ENCODE measurements at regions not wholly inside any gene's neighbourhood (a gene's known extent, or its start where the extent isn't known, plus 50 kb on each side); places are given as distances from the start of the nearest gene placed in this dataset.

- FAIRE-seq (no peak), DNase-seq (ENCODE audit: insufficient read length, low spot score) (no peak)
- TF ChIP-seq POLR2A (IDR thresholded peaks at IDR 0.05; ENCODE audit: low read depth, low read length) = no peak
These were observed 149.6 kb downstream of the CRYBB2 start for GRCh38 chr22:25369041-25369440.

DNA sequence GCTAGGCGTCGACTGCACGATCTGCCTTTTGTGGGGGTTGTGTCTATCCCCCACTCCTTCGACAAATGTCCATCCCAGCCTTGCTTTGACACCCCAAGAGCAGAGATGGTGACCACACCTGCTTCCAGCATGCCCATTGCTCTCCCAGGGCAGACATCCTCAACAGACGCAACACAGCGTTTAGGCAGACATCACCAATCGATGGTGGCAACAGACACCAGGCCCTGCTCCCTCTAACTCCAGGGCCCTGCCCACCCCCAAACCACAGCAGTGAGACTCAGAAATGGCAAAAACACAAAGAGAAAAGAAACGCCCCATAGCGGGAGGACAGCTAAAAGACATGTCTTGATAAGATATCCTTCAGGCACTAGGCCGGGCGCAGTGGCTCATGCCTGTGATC, 150.9 kb downstream of the CRYBB2 start:
- DNase-seq (ENCODE audit: insufficient read length, low spot score) (no peak), FAIRE-seq (no peak)
- TF ChIP-seq POLR2A (IDR thresholded peaks at IDR 0.05; ENCODE audit: low read depth, low read length) = no peak

DNA sequence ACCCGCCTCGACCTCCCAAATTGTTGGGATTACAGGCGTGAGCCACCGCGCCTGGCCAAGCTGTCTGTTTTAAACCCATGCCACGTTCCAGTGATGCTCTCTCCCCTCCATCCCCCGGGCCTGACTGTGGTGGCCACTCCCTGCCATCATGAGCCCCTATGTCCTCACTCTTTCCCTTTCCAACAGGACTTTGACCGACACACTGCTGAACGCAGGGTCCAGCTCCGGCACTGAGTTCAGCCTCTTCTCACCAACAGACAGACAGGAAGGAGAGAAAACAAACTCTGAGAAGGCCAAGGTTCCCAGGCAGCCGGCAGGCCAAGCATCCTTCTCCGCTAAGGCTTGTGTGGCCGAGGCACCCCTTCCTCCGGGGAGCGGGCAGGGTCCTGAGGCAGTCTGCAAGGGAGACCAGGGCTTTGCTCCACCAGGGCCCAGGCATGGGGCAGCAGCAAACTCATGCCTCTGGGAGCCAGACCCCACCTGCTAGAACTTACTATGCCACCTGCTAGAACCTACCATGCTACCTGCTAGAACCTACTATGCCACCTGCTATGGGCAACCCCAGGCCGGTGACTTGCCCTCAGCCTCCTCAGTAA, 152.7 kb downstream of the CRYBB2 start:
- FAIRE-seq (no peak), DNase-seq (ENCODE audit: insufficient read length, low spot score) (no peak)
- no peak for TF ChIP-seq POLR2A (IDR thresholded peaks at IDR 0.05; ENCODE audit: low read depth, low read length)

DNA sequence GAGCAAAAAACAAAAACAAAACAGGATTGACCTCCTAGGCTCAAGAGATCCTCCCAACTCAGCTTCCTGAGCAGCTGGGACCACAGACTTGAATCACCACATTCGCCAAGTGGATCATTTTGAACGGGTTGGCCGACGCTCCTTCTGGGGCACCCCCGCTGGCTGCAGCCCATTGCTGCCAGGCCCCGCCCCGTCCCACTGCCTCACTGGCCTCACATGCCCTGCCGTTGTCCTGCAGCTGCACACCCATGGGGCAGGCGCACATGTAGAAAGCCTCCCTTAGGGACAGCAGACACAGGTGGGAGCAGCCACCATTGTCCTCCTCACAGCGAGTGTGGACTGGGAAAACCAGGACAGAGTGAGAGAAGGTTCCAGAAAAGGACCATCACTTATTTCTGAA, 154.5 kb downstream of the CRYBB2 start:
- DNase-seq (ENCODE audit: insufficient read length, low spot score) (no peak), FAIRE-seq (no peak)
- TF ChIP-seq POLR2A (IDR thresholded peaks at IDR 0.05; ENCODE audit: low read depth, low read length) = no peak

DNA sequence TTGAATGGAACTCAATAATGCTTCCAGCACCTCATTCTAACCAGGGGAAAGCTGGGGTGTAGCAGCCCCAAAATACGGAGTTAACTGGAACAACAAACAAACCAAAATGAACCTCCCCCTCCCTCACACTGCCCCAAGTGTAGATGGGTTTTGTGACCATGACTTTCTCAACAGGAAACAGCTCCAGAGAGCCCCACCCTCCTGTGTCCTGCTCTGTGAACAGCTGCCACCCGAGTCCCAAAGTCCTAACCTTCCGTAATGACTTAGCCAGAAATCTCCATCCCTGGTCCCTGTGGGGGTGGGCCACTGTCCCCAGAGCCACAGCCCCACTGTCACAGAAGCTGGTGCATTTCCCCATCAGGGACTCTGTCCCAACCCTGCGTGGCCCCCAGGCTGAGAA, 155.4 kb downstream of the CRYBB2 start:
- FAIRE-seq = no peak
- TF ChIP-seq POLR2A (IDR thresholded peaks at IDR 0.05; ENCODE audit: low read depth, low read length) = no peak

GRCh38 chr22:25375683-25376082, 156.2 kb downstream of the CRYBB2 start:
- no peak for DNase-seq (ENCODE audit: insufficient read length, low spot score)
- no peak for TF ChIP-seq POLR2A (IDR thresholded peaks at IDR 0.05; ENCODE audit: low read depth, low read length)
- FAIRE-seq = no peak

More for the DNA sequence above, 155.4 kb downstream of the CRYBB2 start:
- DNase-seq (ENCODE audit: insufficient read length, low spot score) = no peak

DNA sequence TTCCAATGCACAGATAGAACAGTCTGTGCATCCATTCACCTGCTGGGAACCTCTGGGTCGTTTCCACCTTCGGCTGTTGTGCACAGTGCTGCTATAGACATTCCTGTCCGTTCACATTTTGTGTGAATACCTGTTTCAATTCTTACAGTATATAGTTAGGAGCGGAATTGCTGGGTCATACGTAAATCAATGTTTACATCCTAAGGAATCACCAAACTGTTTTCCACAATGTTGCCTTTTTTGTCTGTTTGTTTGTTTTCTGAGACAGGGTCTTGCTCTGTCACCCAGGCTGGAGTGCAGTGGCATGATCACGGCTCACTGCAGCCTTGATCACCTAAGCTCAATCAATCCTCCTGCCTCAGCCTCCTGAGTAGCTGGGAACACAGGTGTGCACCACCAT, 158.3 kb downstream of the CRYBB2 start:
- TF ChIP-seq POLR2A (IDR thresholded peaks at IDR 0.05; ENCODE audit: low read depth, low read length) = no peak
- DNase-seq (ENCODE audit: insufficient read length, low spot score) (no peak), FAIRE-seq (no peak)

DNA sequence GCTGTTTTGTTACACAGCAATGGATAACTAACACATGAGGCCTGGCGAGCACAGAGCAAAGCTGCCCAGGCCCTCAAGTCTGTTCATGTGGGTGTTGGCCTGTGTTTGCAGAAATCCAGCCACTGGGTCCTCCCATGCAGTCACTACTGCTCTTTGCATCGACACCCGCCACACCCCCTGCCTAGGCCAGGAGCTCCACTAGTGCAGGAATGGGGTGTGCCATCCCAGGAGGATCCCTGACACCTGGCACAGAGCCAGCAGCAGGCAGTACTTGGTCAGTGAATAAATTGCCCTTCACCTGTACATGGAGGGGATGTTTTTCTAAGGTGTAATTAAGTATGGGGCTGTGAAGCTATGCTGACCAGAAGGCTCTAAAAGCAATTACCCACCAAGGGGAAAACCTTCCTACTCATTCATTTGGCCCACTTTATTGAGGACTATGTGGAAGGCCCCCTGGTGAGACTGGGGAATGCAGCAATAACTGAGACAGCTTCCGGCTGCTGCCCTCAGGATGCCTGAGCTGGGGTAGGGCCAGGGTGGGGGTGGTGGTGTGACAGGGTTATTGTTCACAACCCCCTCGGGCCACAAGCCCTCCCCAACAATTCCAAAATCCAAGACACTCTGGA, 160.8 kb downstream of the CRYBB2 start:
- no peak for TF ChIP-seq POLR2A (IDR thresholded peaks at IDR 0.05; ENCODE audit: low read depth, low read length)
- FAIRE-seq (no peak), DNase-seq (ENCODE audit: insufficient read length, low spot score) (no peak)

- FAIRE-seq (no peak), DNase-seq (ENCODE audit: insufficient read length, low spot score) (no peak)
- TF ChIP-seq POLR2A (IDR thresholded peaks at IDR 0.05; ENCODE audit: low read depth, low read length) = no peak
These were observed 163.3 kb downstream of the CRYBB2 start for GRCh38 chr22:25382762-25383161.

DNA sequence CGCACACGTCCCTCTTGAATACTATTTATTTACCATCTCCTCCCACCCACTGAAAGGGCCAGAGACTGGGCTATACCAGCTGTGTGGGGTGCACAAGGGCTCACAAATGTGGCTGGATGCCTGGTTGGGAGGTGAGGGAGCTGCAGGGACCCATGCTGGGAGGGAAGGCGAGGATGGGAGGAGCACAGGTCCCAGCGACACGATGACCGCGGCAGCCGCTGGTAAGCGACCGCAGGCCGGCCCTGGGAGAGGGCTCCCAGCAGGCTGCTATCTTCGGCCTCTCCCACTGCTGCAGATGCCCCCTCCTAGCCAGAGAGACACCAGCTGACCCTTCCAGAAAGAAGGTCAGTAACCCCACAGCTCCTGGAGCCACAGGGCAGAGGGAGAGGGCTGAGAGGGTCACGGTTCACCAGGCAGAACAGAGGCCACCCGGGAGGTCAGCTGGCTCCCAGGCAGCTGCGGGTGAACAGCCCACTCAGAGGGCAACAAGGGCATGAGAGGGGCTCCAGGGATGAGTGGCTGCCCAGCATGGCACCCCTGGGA, 163.9 kb downstream of the CRYBB2 start:
- FAIRE-seq = no peak
- TF ChIP-seq POLR2A (IDR thresholded peaks at IDR 0.05; ENCODE audit: low read depth, low read length) = no peak
- DNase-seq (ENCODE audit: insufficient read length, low spot score) = no peak

DNA sequence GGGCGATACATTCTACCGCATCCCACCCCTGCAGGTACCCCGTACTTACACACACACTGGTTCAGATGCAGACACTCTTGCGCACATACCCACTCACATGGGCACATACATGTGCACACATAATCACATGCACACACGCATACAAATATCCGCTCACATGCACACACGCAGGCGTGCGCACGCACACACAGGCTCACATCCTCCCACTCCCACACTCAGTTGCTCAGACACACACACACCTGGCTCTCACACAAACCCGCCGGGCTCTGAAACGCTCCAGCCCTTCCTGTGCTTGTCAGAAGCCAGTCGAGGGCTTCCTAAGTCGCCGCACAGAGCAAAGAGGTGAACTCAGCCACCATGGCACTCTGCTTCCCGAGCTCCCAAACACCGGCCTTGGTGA, 164.5 kb downstream of the CRYBB2 start:
- TF ChIP-seq POLR2A (IDR thresholded peaks at IDR 0.05; ENCODE audit: low read depth, low read length) = no peak
- FAIRE-seq = no peak

GRCh38 chr22:25386538-25386884, 167.1 kb downstream of the CRYBB2 start:
- FAIRE-seq = no peak

More for the DNA sequence above, 164.5 kb downstream of the CRYBB2 start:
- no peak for DNase-seq (ENCODE audit: insufficient read length, low spot score)

DNA sequence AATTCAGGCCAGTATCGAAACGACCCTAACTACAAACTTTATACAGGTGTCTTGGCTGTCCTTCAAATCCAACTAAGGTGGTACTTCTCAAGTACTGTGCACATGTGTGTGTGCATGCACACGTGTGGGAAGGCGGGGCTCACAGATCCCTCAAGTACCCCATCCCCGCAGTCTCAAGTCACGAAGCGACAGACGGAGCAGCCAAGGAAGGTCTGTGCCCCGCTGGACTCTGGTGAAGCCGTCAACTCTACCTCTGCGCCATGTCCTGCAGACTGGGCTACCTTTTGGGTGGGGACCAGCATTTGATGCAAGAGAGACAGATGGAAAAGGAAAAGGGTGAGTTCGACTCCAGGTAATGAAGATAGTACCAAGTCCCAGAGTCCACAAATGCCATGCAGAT, 169.0 kb downstream of the CRYBB2 start:
- no peak for TF ChIP-seq POLR2A (IDR thresholded peaks at IDR 0.05; ENCODE audit: low read depth, low read length)
- FAIRE-seq (no peak), DNase-seq (ENCODE audit: insufficient read length, low spot score) (no peak)

More at GRCh38 chr22:25386538-25386884, 167.1 kb downstream of the CRYBB2 start:
- DNase-seq (ENCODE audit: insufficient read length, low spot score) = no peak
- TF ChIP-seq POLR2A (IDR thresholded peaks at IDR 0.05; ENCODE audit: low read depth, low read length) = no peak

GRCh38 chr22:25388866-25389540, 169.6 kb downstream of the CRYBB2 start:
- no peak for DNase-seq (ENCODE audit: insufficient read length, low spot score)
- TF ChIP-seq POLR2A (IDR thresholded peaks at IDR 0.05; ENCODE audit: low read depth, low read length) = no peak
- no peak for FAIRE-seq

DNA sequence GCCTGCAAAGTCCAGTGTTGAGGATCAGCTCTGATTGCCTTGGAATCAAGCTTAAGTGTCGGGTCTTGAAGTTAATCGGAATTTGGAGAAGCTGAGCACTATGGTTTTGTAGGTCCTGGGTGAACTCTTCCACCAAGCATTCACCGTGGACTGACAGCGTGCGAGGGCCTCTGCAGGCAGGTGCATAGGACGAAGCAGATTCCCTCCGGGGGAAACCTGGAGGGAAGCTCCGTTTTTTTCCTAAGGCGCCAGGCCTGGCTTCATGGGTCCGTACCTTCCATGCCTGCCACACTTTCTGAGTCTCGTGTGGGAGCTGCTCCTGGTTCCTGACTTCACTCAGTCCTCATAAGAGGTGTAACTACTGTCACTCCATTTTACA, 170.1 kb downstream of the CRYBB2 start:
- no peak for TF ChIP-seq POLR2A (IDR thresholded peaks at IDR 0.05; ENCODE audit: low read depth, low read length)
- DNase-seq (ENCODE audit: insufficient read length, low spot score) = no peak
- FAIRE-seq = no peak

Data from H54 (cell line).